ENCODE measurements at regions not wholly inside any gene's neighbourhood (a gene's known extent, or its start where the extent isn't known, plus 50 kb on each side); places are given as distances from the start of the nearest gene placed in this dataset.
"Not testable (repeated sequence)": the region's sequence is repeated elsewhere in the genome, so short reads cannot be mapped to it uniquely, and the experiment has no call there.

- peak in 1 of 56 donors; percentile 1 for DNase-seq
Measured at GRCh38 chr1:195763146-195763906, 844.9 kb downstream of the KCNT2 start.

GRCh38 chr1:195761104-195761503, 847.1 kb downstream of the KCNT2 start:
- no peak for DNase-seq

- no peak for DNase-seq
Measured at GRCh38 chr1:195756109-195756508, 852.1 kb downstream of the KCNT2 start.

- DNase-seq = no peak
Measured at GRCh38 chr1:195754874-195755273, 853.4 kb downstream of the KCNT2 start.

- DNase-seq = no peak
Measured at GRCh38 chr1:195754303-195754702, 853.9 kb downstream of the KCNT2 start.

- DNase-seq = no peak
Measured at GRCh38 chr1:195748969-195749368, 859.3 kb downstream of the KCNT2 start.

- no peak for DNase-seq
Measured at GRCh38 chr1:195745189-195746010, 862.8 kb downstream of the KCNT2 start.

- no peak for DNase-seq
Measured at GRCh38 chr1:195744256-195744655, 864.0 kb downstream of the KCNT2 start.

GRCh38 chr1:195740862-195741261, 867.4 kb downstream of the KCNT2 start:
- no peak for DNase-seq

GRCh38 chr1:195738966-195739650, 869.1 kb downstream of the KCNT2 start:
- DNase-seq = no peak

GRCh38 chr1:195735140-195735539, 873.1 kb downstream of the KCNT2 start:
- no peak for DNase-seq

GRCh38 chr1:195733826-195734225, 874.4 kb downstream of the KCNT2 start:
- DNase-seq = no peak

- DNase-seq = no peak
Measured at GRCh38 chr1:195733408-195733807, 874.8 kb downstream of the KCNT2 start.

- DNase-seq = no peak
Measured at GRCh38 chr1:195731385-195731784, 876.9 kb downstream of the KCNT2 start.

GRCh38 chr1:195723796-195724194, 884.4 kb downstream of the KCNT2 start:
- DNase-seq = no peak

GRCh38 chr1:195722852-195723795, 885.1 kb downstream of the KCNT2 start:
- not testable (repeated sequence) for DNase-seq

- DNase-seq = not testable (repeated sequence)
Measured at GRCh38 chr1:195722146-195722545, 886.1 kb downstream of the KCNT2 start.

GRCh38 chr1:195721210-195721971, 886.8 kb downstream of the KCNT2 start:
- DNase-seq = no peak

GRCh38 chr1:195717651-195718050, 890.6 kb downstream of the KCNT2 start:
- DNase-seq = no peak

GRCh38 chr1:195715652-195716051, 892.6 kb downstream of the KCNT2 start:
- DNase-seq = no peak
